HG03571 (cell line): ENCODE measurements at regions not wholly inside any gene's neighbourhood (a gene's known extent, or its start where the extent isn't known, plus 50 kb on each side); places are given as distances from the start of the nearest gene placed in this dataset.
"Not testable (repeated sequence)": the region's sequence is repeated elsewhere in the genome, so short reads cannot be mapped to it uniquely, and the experiment has no call there.

Source experiments
- ATAC-seq: cut with Tn5 transposase; IDR thresholded peaks from one replicate; pipeline ENCODE4 v1.9.1; 2021; ENCODE audit not compliant: unreplicated experiment

GRCh38 chr6:113755449-113756289 is 101.5 kb upstream of the MARCKS start:
- peak; percentile 66 for ATAC-seq

GRCh38 chr6:113756290-113756665 is 100.9 kb upstream of the MARCKS start:
- ATAC-seq = no peak

GRCh38 chr6:113758214-113758613 is 98.9 kb upstream of the MARCKS start:
- ATAC-seq = no peak

GRCh38 chr6:113758826-113759574 is 98.1 kb upstream of the MARCKS start:
- ATAC-seq = no peak

GRCh38 chr6:113762641-113763040 is 94.5 kb upstream of the MARCKS start:
- no peak for ATAC-seq

GRCh38 chr6:113763311-113763766 is 93.8 kb upstream of the MARCKS start:
- no peak for ATAC-seq

GRCh38 chr6:113763876-113764275 is 93.3 kb upstream of the MARCKS start:
- peak; percentile 77 for ATAC-seq

GRCh38 chr6:113765909-113766308 is 91.2 kb upstream of the MARCKS start:
- no peak for ATAC-seq

GRCh38 chr6:113767985-113768384 is 89.2 kb upstream of the MARCKS start:
- ATAC-seq = no peak

GRCh38 chr6:113772961-113773360 is 84.2 kb upstream of the MARCKS start:
- no peak for ATAC-seq

GRCh38 chr6:113774127-113774825 is 82.9 kb upstream of the MARCKS start:
- no peak for ATAC-seq

- no peak for ATAC-seq
These were observed 80.1 kb upstream of the MARCKS start for GRCh38 chr6:113776998-113777397.

GRCh38 chr6:113777601-113778000 is 79.5 kb upstream of the MARCKS start:
- ATAC-seq = no peak

GRCh38 chr6:113779656-113780055 is 77.5 kb upstream of the MARCKS start:
- no peak for ATAC-seq

- ATAC-seq = no peak
These were observed 74.5 kb upstream of the MARCKS start for GRCh38 chr6:113782636-113783035.

GRCh38 chr6:113786168-113786567 is 71.0 kb upstream of the MARCKS start:
- no peak for ATAC-seq

GRCh38 chr6:113788586-113788985 is 68.6 kb upstream of the MARCKS start:
- ATAC-seq = no peak

GRCh38 chr6:113791225-113791624 is 65.9 kb upstream of the MARCKS start:
- ATAC-seq = not testable (repeated sequence)

- not testable (repeated sequence) for ATAC-seq
These were observed 61.8 kb upstream of the MARCKS start for GRCh38 chr6:113795371-113795770.

GRCh38 chr6:113796038-113796437 is 61.1 kb upstream of the MARCKS start:
- no peak for ATAC-seq

- ATAC-seq = no peak
These were observed 54.4 kb upstream of the MARCKS start for GRCh38 chr6:113802779-113803178.
